Smooth muscle cell of the brain vasculature (primary cell): ENCODE measurements at regions not wholly inside any gene's neighbourhood (a gene's known extent, or its start where the extent isn't known, plus 50 kb on each side); places are given as distances from the start of the nearest gene placed in this dataset.

Experiments
- DNase-seq: peaks from one replicate; pipeline ENCODE4 v3.0.0-alpha.2; 2012; ENCODE audit warnings: low read depth, low spot score

GRCh38 chr13:107271227-107271626, 703.3 kb upstream of the ARGLU1 start:
- DNase-seq, result peak; percentile 9

GRCh38 chr13:107266657-107267056, 698.7 kb upstream of the ARGLU1 start:
- no peak for DNase-seq

GRCh38 chr13:107258599-107259187, 690.8 kb upstream of the ARGLU1 start:
- no peak for DNase-seq

GRCh38 chr13:107254392-107254791, 686.5 kb upstream of the ARGLU1 start:
- DNase-seq, result no peak

- no peak for DNase-seq
These were observed 684.5 kb upstream of the ARGLU1 start for GRCh38 chr13:107252428-107252827.

- no peak for DNase-seq
These were observed 684.1 kb upstream of the ARGLU1 start for GRCh38 chr13:107252021-107252420.

GRCh38 chr13:107251341-107251740, 683.4 kb upstream of the ARGLU1 start:
- no peak for DNase-seq

- DNase-seq, result no peak
These were observed 682.7 kb upstream of the ARGLU1 start for GRCh38 chr13:107250628-107251027.

- no peak for DNase-seq
These were observed 676.3 kb upstream of the ARGLU1 start for GRCh38 chr13:107244241-107244640.

GRCh38 chr13:107242138-107242537, 674.2 kb upstream of the ARGLU1 start:
- no peak for DNase-seq

GRCh38 chr13:107241381-107241780, 673.4 kb upstream of the ARGLU1 start:
- no peak for DNase-seq

- no peak for DNase-seq
These were observed 671.3 kb upstream of the ARGLU1 start for GRCh38 chr13:107239213-107239612.

GRCh38 chr13:107238262-107238981, 670.5 kb upstream of the ARGLU1 start:
- no peak for DNase-seq

- DNase-seq, result no peak
These were observed 666.6 kb upstream of the ARGLU1 start for GRCh38 chr13:107234319-107235073.

GRCh38 chr13:107233541-107233940, 665.6 kb upstream of the ARGLU1 start:
- no peak for DNase-seq

GRCh38 chr13:107231944-107232343, 664.0 kb upstream of the ARGLU1 start:
- no peak for DNase-seq

- no peak for DNase-seq
These were observed 655.9 kb upstream of the ARGLU1 start for GRCh38 chr13:107223867-107224266.

GRCh38 chr13:107222597-107222996, 654.7 kb upstream of the ARGLU1 start:
- DNase-seq, result no peak

- DNase-seq, result no peak
These were observed 652.3 kb upstream of the ARGLU1 start for GRCh38 chr13:107220245-107220644.

- no peak for DNase-seq
These were observed 649.3 kb upstream of the ARGLU1 start for GRCh38 chr13:107217251-107217650.

GRCh38 chr13:107216046-107216755, 648.3 kb upstream of the ARGLU1 start:
- DNase-seq, result no peak

GRCh38 chr13:107211073-107211472, 643.1 kb upstream of the ARGLU1 start:
- DNase-seq, result peak; percentile 83
